ELR (cell line): ENCODE measurements at regions not wholly inside any gene's neighbourhood (a gene's known extent, or its start where the extent isn't known, plus 50 kb on each side); places are given as distances from the start of the nearest gene placed in this dataset.
A peak's percentile ranks its signal among the peaks of the same experiment; 100 is the strongest.

Source experiments
- DNase-seq: peaks from one replicate; pipeline ENCODE4 v3.0.0-alpha.2; 2015; ENCODE audit warnings: low read depth

- DNase-seq: no peak
These were observed 139.4 kb upstream of the ST6GAL2 start for GRCh38 chr2:107025291-107025857.

- peak; percentile 82 for DNase-seq
These were observed 140.0 kb upstream of the ST6GAL2 start for GRCh38 chr2:107025869-107026380.

- peak; percentile 2 for DNase-seq
These were observed 141.2 kb upstream of the ST6GAL2 start for GRCh38 chr2:107027205-107027604.

GRCh38 chr2:107027810-107028209, 141.8 kb upstream of the ST6GAL2 start:
- DNase-seq: no peak

GRCh38 chr2:107028661-107029060, 142.7 kb upstream of the ST6GAL2 start:
- DNase-seq: no peak

- DNase-seq: no peak
These were observed 150.3 kb upstream of the ST6GAL2 start for GRCh38 chr2:107036293-107036692.

GRCh38 chr2:107062173-107062572, 176.2 kb upstream of the ST6GAL2 start:
- no peak for DNase-seq

GRCh38 chr2:107062599-107063220, 176.7 kb upstream of the ST6GAL2 start:
- no peak for DNase-seq

- DNase-seq: no peak
These were observed 177.3 kb upstream of the ST6GAL2 start for GRCh38 chr2:107063228-107063627.

GRCh38 chr2:107064750-107065149, 178.8 kb upstream of the ST6GAL2 start:
- no peak for DNase-seq

- DNase-seq: no peak
These were observed 182.3 kb upstream of the ST6GAL2 start for GRCh38 chr2:107068069-107068916.

GRCh38 chr2:107069890-107070289, 183.9 kb upstream of the ST6GAL2 start:
- no peak for DNase-seq

GRCh38 chr2:107072150-107072940, 186.4 kb upstream of the ST6GAL2 start:
- no peak for DNase-seq

- no peak for DNase-seq
These were observed 192.6 kb upstream of the ST6GAL2 start for GRCh38 chr2:107078584-107078983.

- no peak for DNase-seq
These were observed 200.5 kb upstream of the ST6GAL2 start for GRCh38 chr2:107086497-107086896.

GRCh38 chr2:107088156-107088555, 202.2 kb upstream of the ST6GAL2 start:
- no peak for DNase-seq

GRCh38 chr2:107091163-107091864, 205.3 kb upstream of the ST6GAL2 start:
- no peak for DNase-seq

- DNase-seq: no peak
These were observed 207.5 kb upstream of the ST6GAL2 start for GRCh38 chr2:107093426-107093957.

GRCh38 chr2:107094450-107094986, 208.6 kb upstream of the ST6GAL2 start:
- no peak for DNase-seq

GRCh38 chr2:107102176-107102575, 216.2 kb upstream of the ST6GAL2 start:
- no peak for DNase-seq

- no peak for DNase-seq
These were observed 221.4 kb upstream of the ST6GAL2 start for GRCh38 chr2:107107351-107107750.
